RWPE1 (cell line): ENCODE measurements at regions not wholly inside any gene's neighbourhood (a gene's known extent, or its start where the extent isn't known, plus 50 kb on each side); places are given as distances from the start of the nearest gene placed in this dataset.

ENCODE experiments used
- CTCF ChIA-PET: fragments of 350-600 bp; sonication (Branson Sonifier 250); formaldehyde crosslinking; extraction: SDS; loops from one replicate; lab custom pipeline; 2021; lab: Yijun Ruan, JAX
- POLR2A ChIA-PET: fragments of 400-600 bp; formaldehyde crosslinking; extraction: SDS; loops from one replicate; lab custom pipeline; 2020; ENCODE audit warnings: antibody characterized with exemption; ENCODE audit not compliant: low non-redundant PET; lab: Yijun Ruan, JAX
- DNase-seq: peaks from one replicate; pipeline ENCODE4 v3.0.0; 2012; ENCODE audit warnings: low spot score
- H3K27ac ChIP-seq: fragments of 450-650 bp; 2 replicates; pipeline ENCODE4 v1.5.1; 2017
- CTCF ChIP-seq: fragments of 450-650 bp; conservative IDR thresholded peaks from 2 replicates; pipeline ENCODE4 v1.5.1; 2017; ENCODE audit warnings: low read depth, mild to moderate bottlenecking

- no peak for TF ChIP-seq CTCF
- POLR2A ChIA-PET = no interaction called here
- CTCF ChIA-PET = interaction anchor here (0.6 kb wide), 1 partner anchor 1650 kb away, joined by 3 read pairs; no protein-coding TSS in a partner anchor
- DNase-seq = no peak
- no peak overlapping the region for H3K27ac ChIP-seq
Observed at GRCh38 chr15:88707771-88708654, 69.2 kb downstream of the ISG20 start.

GRCh38 chr15:88708655-88709054, 69.8 kb downstream of the ISG20 start:
- CTCF ChIA-PET = interaction anchor here (0.6 kb wide), 1 partner anchor 1650 kb away, joined by 3 read pairs; no protein-coding TSS in a partner anchor
- H3K27ac ChIP-seq = no peak overlapping the region
- TF ChIP-seq CTCF = no peak
- POLR2A ChIA-PET = no interaction called here
- DNase-seq = no peak

- ChIA-PET CTCF (interaction anchor here (0.6 to 0.7 kb wide), 2 partner anchors 90 to 719 kb away, joined by 3 to 4 read pairs; no protein-coding TSS in a partner anchor), POLR2A (no interaction called here)
- DNase-seq = no peak
- no peak for TF ChIP-seq CTCF
- no peak overlapping the region for H3K27ac ChIP-seq
Observed at GRCh38 chr15:88710027-88710715, 71.4 kb downstream of the ISG20 start.

- CTCF ChIA-PET = interaction anchor here (0.6 kb wide), 1 partner anchor 479 kb away, joined by 3 read pairs; no protein-coding TSS in a partner anchor
- POLR2A ChIA-PET = no interaction called here
Observed at GRCh38 chr15:88711806-88712205, 73.0 kb downstream of the ISG20 start.

GRCh38 chr15:88714782-88715372, 76.1 kb downstream of the ISG20 start:
- no peak for TF ChIP-seq CTCF
- CTCF ChIA-PET = no interaction called here
- no peak overlapping the region for H3K27ac ChIP-seq
- POLR2A ChIA-PET = no interaction called here
- no peak for DNase-seq

More at GRCh38 chr15:88711806-88712205, 73.0 kb downstream of the ISG20 start:
- H3K27ac ChIP-seq = no peak overlapping the region
- DNase-seq = no peak
- no peak for TF ChIP-seq CTCF
